WI38 (cell line): ENCODE measurements at regions not wholly inside any gene's neighbourhood (a gene's known extent, or its start where the extent isn't known, plus 50 kb on each side); places are given as distances from the start of the nearest gene placed in this dataset.

Source experiments
- H3K4me3 ChIP-seq: 2 replicates; pipeline ENCODE4 v1.5.1; 2011; ENCODE audit warnings: low read depth, mild to moderate bottlenecking, control low read depth, low read length
- TF ChIP-seq, protein P1 (sequence below): IDR thresholded peaks from 2 replicates; pipeline ENCODE4 v1.5.1; 2012; ENCODE audit warnings: low read depth, mild to moderate bottlenecking, control low read depth, low read length

DNA sequence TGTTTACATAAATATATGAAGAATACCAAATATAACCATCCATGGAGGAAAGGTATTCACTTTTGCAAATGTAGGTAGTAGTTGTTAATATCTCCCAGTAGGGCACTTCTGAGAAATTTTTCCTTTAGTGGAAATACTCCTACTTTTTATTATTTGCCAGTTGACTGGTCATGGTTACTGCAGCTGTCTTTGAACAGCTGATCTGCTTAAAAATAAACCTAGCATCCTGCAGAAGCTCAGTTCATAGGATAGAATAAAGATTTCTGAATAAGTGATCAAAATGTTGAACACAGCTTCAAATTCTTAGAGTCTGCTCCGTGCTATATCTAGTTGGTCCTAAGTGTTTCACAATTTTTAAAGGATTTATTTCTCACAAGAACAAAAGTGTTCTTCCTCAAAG, 270.7 kb upstream of the TRPC7 start:
- no peak overlapping the region for H3K4me3 ChIP-seq
- TF ChIP-seq, protein P1, sequence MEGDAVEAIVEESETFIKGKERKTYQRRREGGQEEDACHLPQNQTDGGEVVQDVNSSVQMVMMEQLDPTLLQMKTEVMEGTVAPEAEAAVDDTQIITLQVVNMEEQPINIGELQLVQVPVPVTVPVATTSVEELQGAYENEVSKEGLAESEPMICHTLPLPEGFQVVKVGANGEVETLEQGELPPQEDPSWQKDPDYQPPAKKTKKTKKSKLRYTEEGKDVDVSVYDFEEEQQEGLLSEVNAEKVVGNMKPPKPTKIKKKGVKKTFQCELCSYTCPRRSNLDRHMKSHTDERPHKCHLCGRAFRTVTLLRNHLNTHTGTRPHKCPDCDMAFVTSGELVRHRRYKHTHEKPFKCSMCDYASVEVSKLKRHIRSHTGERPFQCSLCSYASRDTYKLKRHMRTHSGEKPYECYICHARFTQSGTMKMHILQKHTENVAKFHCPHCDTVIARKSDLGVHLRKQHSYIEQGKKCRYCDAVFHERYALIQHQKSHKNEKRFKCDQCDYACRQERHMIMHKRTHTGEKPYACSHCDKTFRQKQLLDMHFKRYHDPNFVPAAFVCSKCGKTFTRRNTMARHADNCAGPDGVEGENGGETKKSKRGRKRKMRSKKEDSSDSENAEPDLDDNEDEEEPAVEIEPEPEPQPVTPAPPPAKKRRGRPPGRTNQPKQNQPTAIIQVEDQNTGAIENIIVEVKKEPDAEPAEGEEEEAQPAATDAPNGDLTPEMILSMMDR, result no peak

DNA sequence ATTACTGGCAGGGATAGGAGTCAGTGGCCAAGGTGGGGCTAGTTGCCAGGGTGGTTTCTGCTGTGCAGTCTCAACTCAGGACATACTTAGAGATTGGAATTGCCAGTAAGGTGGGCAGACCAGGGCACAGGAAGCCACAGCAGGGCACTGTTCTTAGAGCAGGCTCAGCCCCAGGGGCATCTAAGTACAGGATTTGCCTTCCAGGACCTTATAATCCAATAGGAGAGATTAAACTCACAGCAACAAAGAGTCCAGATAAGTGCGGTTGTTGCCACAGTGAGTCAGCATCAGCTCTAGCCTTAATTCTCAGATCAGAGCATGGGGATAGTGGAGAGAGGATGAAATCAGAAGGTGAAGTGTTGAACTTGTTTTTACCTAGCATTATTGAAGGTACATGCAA, 265.8 kb upstream of the TRPC7 start:
- TF ChIP-seq, protein P1, result no peak
- H3K4me3 ChIP-seq, result no peak overlapping the region

DNA sequence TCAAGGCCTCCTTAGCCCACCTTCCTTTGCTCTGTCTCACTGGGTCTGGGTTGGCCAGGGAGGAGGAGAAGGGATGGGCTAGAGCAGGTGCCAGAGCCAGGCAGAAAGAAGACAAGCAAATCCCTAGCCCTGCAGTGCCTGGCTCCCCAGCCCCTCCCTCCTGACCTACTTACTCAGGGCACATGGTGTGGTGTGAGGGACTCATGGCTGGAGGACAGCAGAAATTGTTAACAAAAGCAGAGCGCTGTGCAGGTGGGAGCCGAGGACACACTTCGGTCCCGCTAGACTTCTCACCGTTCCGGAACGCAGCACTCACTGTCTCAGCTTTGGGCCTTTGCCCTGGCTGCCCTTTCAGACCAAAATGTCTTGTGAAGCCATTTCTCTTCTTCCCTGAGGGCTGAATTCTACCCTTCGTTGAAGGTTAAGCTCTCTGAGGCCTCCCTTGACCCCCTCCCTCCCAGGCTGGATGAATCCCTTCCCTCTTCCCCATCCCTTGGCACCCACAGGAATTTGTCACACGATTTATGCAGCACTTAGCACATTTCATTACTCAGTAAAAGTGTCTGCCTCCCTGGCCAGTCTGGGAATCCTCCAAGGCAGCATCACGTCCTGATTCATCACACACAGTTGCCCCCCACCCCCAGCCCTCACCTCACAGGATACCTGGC, 263.9 kb upstream of the TRPC7 start:
- no peak overlapping the region for H3K4me3 ChIP-seq
- TF ChIP-seq, protein P1, result no peak

DNA sequence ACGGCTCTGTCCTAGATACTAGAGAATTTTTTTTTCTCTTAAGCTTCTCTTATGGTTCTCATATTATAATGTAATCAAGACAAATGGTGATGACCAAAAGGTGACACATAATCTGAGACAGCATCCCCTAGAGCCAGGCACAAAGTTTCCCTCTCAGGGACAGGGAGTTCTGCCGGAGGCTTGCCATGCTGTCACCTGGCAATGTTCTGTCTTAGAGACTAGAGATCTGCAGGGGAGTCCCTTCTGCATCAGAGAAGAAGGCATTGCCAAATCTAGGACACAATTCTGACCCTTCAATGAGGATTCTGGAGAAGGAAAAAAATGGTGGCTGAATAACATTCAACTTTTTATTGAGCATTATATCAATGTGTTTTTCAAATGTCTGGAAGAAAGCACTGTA, 261.2 kb upstream of the TRPC7 start:
- TF ChIP-seq, protein P1, result no peak
- H3K4me3 ChIP-seq, result no peak overlapping the region

DNA sequence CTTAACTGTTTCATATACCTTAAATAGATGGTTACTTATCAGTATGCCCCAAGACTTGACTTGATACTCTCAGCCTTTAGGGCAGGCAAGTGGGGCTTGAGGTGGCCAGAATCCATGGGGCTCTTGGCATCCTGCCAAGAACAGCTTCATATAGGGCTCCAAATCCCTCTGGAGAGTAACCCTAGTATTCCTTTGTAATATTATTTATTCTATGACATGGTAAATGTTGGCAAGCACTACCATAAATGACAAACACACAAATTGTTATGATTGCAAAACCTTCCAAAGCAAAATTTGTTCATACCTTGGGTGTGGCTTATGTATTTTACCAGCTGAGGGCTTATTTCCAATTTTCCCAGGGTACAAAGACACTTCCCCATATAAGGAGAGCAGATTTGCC, 257.4 kb upstream of the TRPC7 start:
- TF ChIP-seq, protein P1, result no peak
- no peak overlapping the region for H3K4me3 ChIP-seq

DNA sequence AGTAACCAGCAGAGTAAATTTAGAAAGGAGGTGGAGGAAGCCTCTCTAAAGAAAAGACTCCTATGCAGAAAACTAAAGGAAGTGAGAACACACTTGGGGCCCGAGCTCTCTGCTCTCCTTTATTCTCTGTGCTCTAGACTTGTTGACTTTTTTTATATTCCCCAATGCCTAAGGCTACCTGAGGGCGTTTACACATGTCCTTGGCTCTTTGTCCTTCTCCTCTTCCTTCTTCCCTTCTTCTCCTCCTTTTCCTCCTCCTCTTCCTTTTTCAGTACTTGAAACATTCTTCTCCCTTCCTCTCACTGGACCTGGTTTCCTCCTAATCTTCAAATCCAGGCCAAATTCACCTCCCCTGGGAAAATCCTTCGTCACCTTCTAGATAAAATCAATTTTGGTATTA, 256.4 kb upstream of the TRPC7 start:
- TF ChIP-seq, protein P1, result no peak
- H3K4me3 ChIP-seq, result no peak overlapping the region

DNA sequence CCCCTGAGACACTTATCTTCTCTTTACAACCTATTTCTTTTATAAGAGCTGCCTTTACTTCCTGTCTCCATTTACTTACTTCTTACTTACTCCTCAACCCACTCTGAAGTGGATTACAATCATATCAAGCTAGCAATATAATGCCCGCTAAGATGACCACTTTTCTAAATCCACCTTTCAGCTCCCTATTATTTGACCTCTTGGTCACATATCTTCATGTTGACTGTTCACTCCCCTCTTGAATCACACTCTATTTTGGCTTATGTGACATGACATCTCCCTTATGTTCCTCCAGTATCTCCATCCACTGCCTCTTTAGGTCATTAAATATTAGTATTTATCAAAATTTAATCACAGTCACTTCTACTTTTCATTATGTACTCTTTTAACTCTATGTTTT, 255.3 kb upstream of the TRPC7 start:
- no peak overlapping the region for H3K4me3 ChIP-seq
- TF ChIP-seq, protein P1, result no peak
